IMR-90 (cell line): ENCODE measurements at regions not wholly inside any gene's neighbourhood (a gene's known extent, or its start where the extent isn't known, plus 50 kb on each side); places are given as distances from the start of the nearest gene placed in this dataset.

Experiments
- CEBPB ChIP-seq: IDR thresholded peaks from 2 replicates; pipeline ENCODE4 v1.6.1; 2012; ENCODE audit warnings: low read depth, low read length, improper control_type of control experiment
- FOS ChIP-seq: fragments of 150-350 bp; IDR thresholded peaks from 2 replicates; pipeline ENCODE4 v1.6.1; 2016; ENCODE audit warnings: low read depth, low read length
- MAFK ChIP-seq: IDR thresholded peaks from 2 replicates; pipeline ENCODE4 v1.6.1; 2012; ENCODE audit warnings: low read depth, low read length, improper control_type of control experiment
- NFE2L2 ChIP-seq: fragments of 150-350 bp; IDR thresholded peaks from 2 replicates; pipeline ENCODE4 v1.6.1; 2016; ENCODE audit warnings: low read depth, mild to moderate bottlenecking, low read length
- POLR2A ChIP-seq: IDR thresholded peaks from 2 replicates; pipeline ENCODE4 v1.6.1; 2012; ENCODE audit warnings: mild to moderate bottlenecking, low read depth, low read length
- RAD21 ChIP-seq: IDR thresholded peaks from 2 replicates; pipeline ENCODE4 v1.6.1; 2012; ENCODE audit warnings: low read length, improper control_type of control experiment
- TF ChIP-seq, protein P1 (sequence below): conservative IDR thresholded peaks from 2 replicates; pipeline ENCODE4 v1.5.1; 2012; ENCODE audit warnings: mild to moderate bottlenecking, low read depth, low read length, improper control_type of control experiment
- TF ChIP-seq, protein P2 (sequence below): fragments of 150-350 bp; IDR thresholded peaks from 2 replicates; pipeline ENCODE4 v1.6.1; 2016; ENCODE audit warnings: low read depth, mild to moderate bottlenecking, low read length, moderate library complexity, borderline replicate concordance

DNA sequence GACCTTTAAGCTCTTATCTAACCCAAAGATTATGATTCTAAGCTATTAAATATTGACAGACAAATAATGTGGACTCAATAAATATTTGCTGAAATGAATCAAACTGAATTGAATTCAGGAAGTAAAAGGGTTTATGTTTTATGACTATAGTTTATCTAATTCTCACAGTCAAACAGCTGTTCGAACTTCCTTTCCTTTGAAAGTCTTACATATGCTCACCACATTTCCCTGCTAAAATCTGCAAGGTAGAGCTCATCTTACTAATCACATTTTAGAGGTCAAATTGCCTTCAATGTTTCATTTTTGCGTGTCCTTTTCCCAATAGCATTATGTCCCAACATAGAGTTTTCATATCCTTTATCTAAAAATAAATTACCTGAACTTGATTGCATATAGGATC, 154.9 kb upstream of the PPP1R3A start:
- TF ChIP-seq, protein P1, sequence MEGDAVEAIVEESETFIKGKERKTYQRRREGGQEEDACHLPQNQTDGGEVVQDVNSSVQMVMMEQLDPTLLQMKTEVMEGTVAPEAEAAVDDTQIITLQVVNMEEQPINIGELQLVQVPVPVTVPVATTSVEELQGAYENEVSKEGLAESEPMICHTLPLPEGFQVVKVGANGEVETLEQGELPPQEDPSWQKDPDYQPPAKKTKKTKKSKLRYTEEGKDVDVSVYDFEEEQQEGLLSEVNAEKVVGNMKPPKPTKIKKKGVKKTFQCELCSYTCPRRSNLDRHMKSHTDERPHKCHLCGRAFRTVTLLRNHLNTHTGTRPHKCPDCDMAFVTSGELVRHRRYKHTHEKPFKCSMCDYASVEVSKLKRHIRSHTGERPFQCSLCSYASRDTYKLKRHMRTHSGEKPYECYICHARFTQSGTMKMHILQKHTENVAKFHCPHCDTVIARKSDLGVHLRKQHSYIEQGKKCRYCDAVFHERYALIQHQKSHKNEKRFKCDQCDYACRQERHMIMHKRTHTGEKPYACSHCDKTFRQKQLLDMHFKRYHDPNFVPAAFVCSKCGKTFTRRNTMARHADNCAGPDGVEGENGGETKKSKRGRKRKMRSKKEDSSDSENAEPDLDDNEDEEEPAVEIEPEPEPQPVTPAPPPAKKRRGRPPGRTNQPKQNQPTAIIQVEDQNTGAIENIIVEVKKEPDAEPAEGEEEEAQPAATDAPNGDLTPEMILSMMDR, result no peak
- TF ChIP-seq FOS (no peak), MAFK (no peak), CEBPB (no peak), RAD21 (no peak), POLR2A (no peak), NFE2L2 (no peak)
- TF ChIP-seq, protein P2, sequence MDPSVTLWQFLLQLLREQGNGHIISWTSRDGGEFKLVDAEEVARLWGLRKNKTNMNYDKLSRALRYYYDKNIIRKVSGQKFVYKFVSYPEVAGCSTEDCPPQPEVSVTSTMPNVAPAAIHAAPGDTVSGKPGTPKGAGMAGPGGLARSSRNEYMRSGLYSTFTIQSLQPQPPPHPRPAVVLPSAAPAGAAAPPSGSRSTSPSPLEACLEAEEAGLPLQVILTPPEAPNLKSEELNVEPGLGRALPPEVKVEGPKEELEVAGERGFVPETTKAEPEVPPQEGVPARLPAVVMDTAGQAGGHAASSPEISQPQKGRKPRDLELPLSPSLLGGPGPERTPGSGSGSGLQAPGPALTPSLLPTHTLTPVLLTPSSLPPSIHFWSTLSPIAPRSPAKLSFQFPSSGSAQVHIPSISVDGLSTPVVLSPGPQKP, result no peak
